ENCODE measurements at regions not wholly inside any gene's neighbourhood (a gene's known extent, or its start where the extent isn't known, plus 50 kb on each side); places are given as distances from the start of the nearest gene placed in this dataset.

DNA sequence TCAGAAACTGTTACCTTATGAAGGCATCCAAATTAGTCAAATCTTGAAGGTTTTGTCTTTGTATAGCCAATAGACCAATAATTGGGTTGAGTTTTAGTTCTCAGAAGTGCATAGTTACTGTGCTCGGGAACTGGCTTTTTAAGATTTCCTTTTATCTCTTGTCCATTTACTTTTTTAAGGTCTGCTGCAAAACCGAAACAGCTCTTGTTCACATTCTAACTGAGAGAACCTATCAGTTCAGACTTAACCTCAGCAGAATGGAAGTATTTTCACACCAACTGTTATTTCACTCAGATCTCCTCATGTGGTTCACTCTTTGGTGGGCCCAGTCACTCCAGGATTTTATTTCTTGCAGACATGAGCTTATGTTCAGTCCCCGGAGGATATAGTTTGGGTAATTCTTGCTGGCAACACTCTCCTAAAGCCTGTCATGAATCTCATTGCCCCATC, 55.5 kb downstream of the TPBG start:
- Mint-ChIP-seq H3K27ac (no peak overlapping the region), H3K27me3 (peaks cover 4% of the 10 kb centered on the region), H3K36me3 (no peaks in the 10 kb centered on the region), H3K4me3 (no peak overlapping the region), H3K4me1 (no peaks in the 10 kb centered on the region), H3K9me3 (no peaks in the 10 kb centered on the region)
- Histone ChIP-seq H3K4me1 (ENCODE audit: control insufficient read depth, insufficient read depth, low read length, poor library complexity, severe bottlenecking) (no peaks in the 10 kb centered on the region), H3K9me3 (ENCODE audit: control insufficient read depth in 2 of 2, low read length in 2 of 2) (no peaks in the 10 kb centered on the region), H3K36me3 (ENCODE audit: control insufficient read depth, insufficient read depth, low read length) (no peaks in the 10 kb centered on the region), H3K27me3 (ENCODE audit: control insufficient read depth, insufficient read depth, low read length) (no peaks in the 10 kb centered on the region), H3K4me3 (ENCODE audit: low read depth, low read length) (no peak overlapping the region), H3K27ac (ENCODE audit: insufficient read depth, low read length, poor library complexity, severe bottlenecking) (no peak overlapping the region)
- DNase-seq (no peak), ATAC-seq (ENCODE audit: low read depth in 2 of 2) (no peak)

DNA sequence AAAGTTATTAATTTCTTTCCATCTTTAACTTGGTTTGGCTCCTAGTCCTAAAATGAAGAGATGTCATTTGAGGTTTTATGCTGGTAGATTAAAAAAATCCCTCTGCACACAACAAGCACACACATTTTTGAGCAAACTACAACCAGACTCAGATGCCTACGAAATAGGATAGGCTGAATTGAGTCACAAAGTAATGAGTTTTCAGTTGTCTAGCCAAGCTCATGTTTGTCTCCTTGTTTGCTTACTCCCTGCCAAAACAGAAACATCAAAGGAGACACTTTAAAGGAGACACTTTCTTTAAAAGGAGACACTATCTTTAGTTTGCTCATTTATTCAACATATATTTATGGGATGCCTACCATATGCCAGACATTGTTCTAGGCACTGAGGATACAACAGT, 56.2 kb downstream of the TPBG start:
- Mint-ChIP-seq H3K4me1 (no peaks in the 10 kb centered on the region), H3K4me3 (no peak overlapping the region), H3K27ac (no peak overlapping the region), H3K36me3 (no peaks in the 10 kb centered on the region), H3K9me3 (no peaks in the 10 kb centered on the region), H3K27me3 (peaks cover 4% of the 10 kb centered on the region)
- H3K27me3 ChIP-seq (ENCODE audit: control insufficient read depth, insufficient read depth, low read length), result no peaks in the 10 kb centered on the region
- DNase-seq (no peak), ATAC-seq (ENCODE audit: low read depth in 2 of 2) (no peak)
- no peaks in the 10 kb centered on the region for H3K9me3 ChIP-seq (ENCODE audit: control insufficient read depth in 2 of 2, low read length in 2 of 2)
- no peaks in the 10 kb centered on the region for H3K4me1 ChIP-seq (ENCODE audit: control insufficient read depth, insufficient read depth, low read length, poor library complexity, severe bottlenecking)
- H3K36me3 ChIP-seq (ENCODE audit: control insufficient read depth, insufficient read depth, low read length), result no peaks in the 10 kb centered on the region
- no peak overlapping the region for H3K27ac ChIP-seq (ENCODE audit: insufficient read depth, low read length, poor library complexity, severe bottlenecking)
- no peak overlapping the region for H3K4me3 ChIP-seq (ENCODE audit: low read depth, low read length)

DNA sequence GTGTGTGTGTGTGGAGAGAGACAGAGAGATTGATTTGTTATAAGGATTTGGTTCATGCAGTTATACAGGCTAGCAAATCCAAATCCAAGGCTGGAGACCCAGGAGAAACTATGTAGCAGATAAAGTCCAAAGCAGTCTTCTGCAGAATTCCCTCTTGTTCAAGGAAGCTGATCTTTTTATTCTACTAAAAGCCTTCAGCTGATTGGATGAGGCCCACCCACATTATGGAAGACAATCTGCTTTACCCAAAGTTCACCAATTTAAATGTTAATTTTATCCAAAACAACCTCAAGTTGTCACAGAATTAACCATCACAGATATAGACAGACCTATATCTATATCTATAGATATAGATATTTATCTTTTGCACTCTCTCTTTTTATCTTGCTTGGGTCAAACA, 67.0 kb downstream of the TPBG start:
- Histone ChIP-seq H3K36me3 (ENCODE audit: control insufficient read depth, insufficient read depth, low read length) (no peaks in the 10 kb centered on the region), H3K27ac (ENCODE audit: insufficient read depth, low read length, poor library complexity, severe bottlenecking) (no peak overlapping the region), H3K4me1 (ENCODE audit: control insufficient read depth, insufficient read depth, low read length, poor library complexity, severe bottlenecking) (no peaks in the 10 kb centered on the region), H3K4me3 (ENCODE audit: low read depth, low read length) (no peak overlapping the region), H3K9me3 (ENCODE audit: control insufficient read depth in 2 of 2, low read length in 2 of 2) (no peaks in the 10 kb centered on the region), H3K27me3 (ENCODE audit: control insufficient read depth, insufficient read depth, low read length) (no peaks in the 10 kb centered on the region)
- no peak overlapping the region for H3K4me3 Mint-ChIP-seq
- no peaks in the 10 kb centered on the region for H3K4me1 Mint-ChIP-seq
- no peak for ATAC-seq (ENCODE audit: low read depth in 2 of 2)
- H3K9me3 Mint-ChIP-seq, result no peaks in the 10 kb centered on the region
- H3K36me3 Mint-ChIP-seq, result no peaks in the 10 kb centered on the region
- H3K27ac Mint-ChIP-seq, result no peak overlapping the region
- H3K27me3 Mint-ChIP-seq, result no peaks in the 10 kb centered on the region
- DNase-seq, result no peak

DNA sequence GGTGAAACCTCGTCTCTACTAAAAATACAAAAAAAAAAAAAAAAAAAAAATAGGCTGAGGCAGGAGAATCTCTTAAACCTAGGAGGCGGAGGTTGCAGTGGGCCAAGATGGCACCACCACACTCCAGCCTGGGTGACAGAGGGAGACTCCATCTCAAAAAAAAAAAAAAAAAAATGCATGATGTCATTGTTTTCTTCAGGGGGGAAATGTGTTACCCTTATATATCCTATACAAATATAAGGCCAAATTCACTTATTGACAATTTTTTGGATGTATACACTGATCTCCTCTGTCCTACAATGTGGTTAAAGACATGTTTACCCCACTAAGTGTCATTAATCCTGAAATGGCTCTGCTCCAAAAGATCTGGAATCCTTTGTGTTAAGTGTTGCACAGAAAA, 73.1 kb downstream of the TPBG start:
- no peak for ATAC-seq (ENCODE audit: low read depth in 2 of 2)
- no peaks in the 10 kb centered on the region for H3K36me3 ChIP-seq (ENCODE audit: control insufficient read depth, insufficient read depth, low read length)
- H3K4me3 Mint-ChIP-seq, result no peak overlapping the region
- H3K4me3 ChIP-seq (ENCODE audit: low read depth, low read length), result no peak overlapping the region
- no peaks in the 10 kb centered on the region for H3K9me3 Mint-ChIP-seq
- no peaks in the 10 kb centered on the region for H3K27me3 ChIP-seq (ENCODE audit: control insufficient read depth, insufficient read depth, low read length)
- no peak overlapping the region for H3K27ac Mint-ChIP-seq
- no peak for DNase-seq
- H3K9me3 ChIP-seq (ENCODE audit: control insufficient read depth in 2 of 2, low read length in 2 of 2), result no peaks in the 10 kb centered on the region
- H3K27ac ChIP-seq (ENCODE audit: insufficient read depth, low read length, poor library complexity, severe bottlenecking), result no peak overlapping the region
- no peaks in the 10 kb centered on the region for H3K36me3 Mint-ChIP-seq
- no peaks in the 10 kb centered on the region for H3K27me3 Mint-ChIP-seq
- no peaks in the 10 kb centered on the region for H3K4me1 ChIP-seq (ENCODE audit: control insufficient read depth, insufficient read depth, low read length, poor library complexity, severe bottlenecking)
- no peaks in the 10 kb centered on the region for H3K4me1 Mint-ChIP-seq

- ATAC-seq (ENCODE audit: low read depth in 2 of 2) (no peak), DNase-seq (no peak)
- H3K9me3 Mint-ChIP-seq, result no peaks in the 10 kb centered on the region
- H3K4me1 ChIP-seq (ENCODE audit: control insufficient read depth, insufficient read depth, low read length, poor library complexity, severe bottlenecking), result no peaks in the 10 kb centered on the region
- H3K36me3 Mint-ChIP-seq, result no peaks in the 10 kb centered on the region
- H3K27me3 Mint-ChIP-seq, result no peaks in the 10 kb centered on the region
- no peak overlapping the region for H3K27ac Mint-ChIP-seq
- H3K27me3 ChIP-seq (ENCODE audit: control insufficient read depth, insufficient read depth, low read length), result no peaks in the 10 kb centered on the region
- no peaks in the 10 kb centered on the region for H3K4me1 Mint-ChIP-seq
- no peaks in the 10 kb centered on the region for H3K9me3 ChIP-seq (ENCODE audit: control insufficient read depth in 2 of 2, low read length in 2 of 2)
- H3K36me3 ChIP-seq (ENCODE audit: control insufficient read depth, insufficient read depth, low read length), result no peaks in the 10 kb centered on the region
- H3K4me3 Mint-ChIP-seq, result no peak overlapping the region
- no peak overlapping the region for H3K27ac ChIP-seq (ENCODE audit: insufficient read depth, low read length, poor library complexity, severe bottlenecking)
- no peak overlapping the region for H3K4me3 ChIP-seq (ENCODE audit: low read depth, low read length)
Measured at GRCh38 chr6:82437701-82438100, 74.1 kb downstream of the TPBG start.

GRCh38 chr6:82441047-82441855, 77.6 kb downstream of the TPBG start:
- H3K4me1 Mint-ChIP-seq, result no peaks in the 10 kb centered on the region
- no peak overlapping the region for H3K27ac ChIP-seq (ENCODE audit: insufficient read depth, low read length, poor library complexity, severe bottlenecking)
- H3K27me3 ChIP-seq (ENCODE audit: control insufficient read depth, insufficient read depth, low read length), result no peaks in the 10 kb centered on the region
- DNase-seq, result no peak
- peaks cover 0 to 5% (median 0%) of the 10 kb centered on the region in 7 donors for H3K9me3 Mint-ChIP-seq
- no peaks in the 10 kb centered on the region for H3K36me3 Mint-ChIP-seq
- no peaks in the 10 kb centered on the region for H3K27me3 Mint-ChIP-seq
- H3K4me1 ChIP-seq (ENCODE audit: control insufficient read depth, insufficient read depth, low read length, poor library complexity, severe bottlenecking), result no peaks in the 10 kb centered on the region
- no peak overlapping the region for H3K4me3 ChIP-seq (ENCODE audit: low read depth, low read length)
- no peaks in the 10 kb centered on the region for H3K9me3 ChIP-seq (ENCODE audit: control insufficient read depth in 2 of 2, low read length in 2 of 2)
- no peak overlapping the region for H3K4me3 Mint-ChIP-seq
- ATAC-seq (ENCODE audit: low read depth in 2 of 2), result no peak
- H3K27ac Mint-ChIP-seq, result no peak overlapping the region
- H3K36me3 ChIP-seq (ENCODE audit: control insufficient read depth, insufficient read depth, low read length), result no peaks in the 10 kb centered on the region

- no peaks in the 10 kb centered on the region for H3K36me3 ChIP-seq (ENCODE audit: control insufficient read depth, insufficient read depth, low read length)
- H3K4me3 ChIP-seq (ENCODE audit: low read depth, low read length), result no peak overlapping the region
- no peak overlapping the region for H3K27ac ChIP-seq (ENCODE audit: insufficient read depth, low read length, poor library complexity, severe bottlenecking)
- no peaks in the 10 kb centered on the region for H3K27me3 Mint-ChIP-seq
- H3K4me3 Mint-ChIP-seq, result no peak overlapping the region
- H3K27ac Mint-ChIP-seq, result no peak overlapping the region
- peaks cover 0 to 5% (median 0%) of the 10 kb centered on the region in 7 donors for H3K9me3 Mint-ChIP-seq
- DNase-seq (no peak), ATAC-seq (ENCODE audit: low read depth in 2 of 2) (no peak)
- no peaks in the 10 kb centered on the region for H3K9me3 ChIP-seq (ENCODE audit: control insufficient read depth in 2 of 2, low read length in 2 of 2)
- H3K36me3 Mint-ChIP-seq, result no peaks in the 10 kb centered on the region
- H3K4me1 ChIP-seq (ENCODE audit: control insufficient read depth, insufficient read depth, low read length, poor library complexity, severe bottlenecking), result no peaks in the 10 kb centered on the region
- H3K27me3 ChIP-seq (ENCODE audit: control insufficient read depth, insufficient read depth, low read length), result no peaks in the 10 kb centered on the region
- H3K4me1 Mint-ChIP-seq, result no peaks in the 10 kb centered on the region
Measured at GRCh38 chr6:82442061-82442719, 78.6 kb downstream of the TPBG start.

DNA sequence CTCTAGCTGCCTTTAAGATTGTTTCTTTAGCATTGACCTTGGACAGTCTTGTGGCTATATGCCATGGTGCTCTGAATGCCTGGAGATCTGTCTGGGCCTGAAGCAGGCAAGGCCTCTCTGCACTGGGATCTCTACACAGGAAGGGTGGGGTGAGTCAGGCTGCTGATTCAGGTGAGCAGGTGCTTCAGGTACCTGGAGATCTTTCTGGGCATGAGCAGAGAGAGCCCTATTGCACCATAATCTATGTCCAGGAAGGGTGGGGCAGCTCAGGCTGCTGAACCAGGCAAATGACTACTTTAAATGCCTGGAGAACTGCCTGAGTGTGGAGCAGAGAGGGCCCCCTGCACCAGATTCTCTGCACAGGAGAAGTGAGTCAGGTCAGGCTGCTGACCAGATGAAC, 94.5 kb downstream of the TPBG start:
- H3K4me1 ChIP-seq (ENCODE audit: control insufficient read depth, insufficient read depth, low read length, poor library complexity, severe bottlenecking), result no peaks in the 10 kb centered on the region
- Mint-ChIP-seq H3K4me3 (no peak overlapping the region), H3K36me3 (no peaks in the 10 kb centered on the region), H3K27ac (no peak overlapping the region), H3K4me1 (no peaks in the 10 kb centered on the region), H3K27me3 (no peaks in the 10 kb centered on the region), H3K9me3 (peaks cover 0 to 24% (median 5%) of the 10 kb centered on the region in 7 donors)
- no peak overlapping the region for H3K4me3 ChIP-seq (ENCODE audit: low read depth, low read length)
- H3K27ac ChIP-seq (ENCODE audit: insufficient read depth, low read length, poor library complexity, severe bottlenecking), result no peak overlapping the region
- DNase-seq (no peak), ATAC-seq (ENCODE audit: low read depth in 2 of 2) (no peak)
- no peaks in the 10 kb centered on the region for H3K27me3 ChIP-seq (ENCODE audit: control insufficient read depth, insufficient read depth, low read length)
- no peaks in the 10 kb centered on the region for H3K36me3 ChIP-seq (ENCODE audit: control insufficient read depth, insufficient read depth, low read length)
- no peaks in the 10 kb centered on the region for H3K9me3 ChIP-seq (ENCODE audit: control insufficient read depth in 2 of 2, low read length in 2 of 2)
